Glutamatergic neuron (in vitro differentiated cells): ENCODE measurements at regions not wholly inside any gene's neighbourhood (a gene's known extent, or its start where the extent isn't known, plus 50 kb on each side); places are given as distances from the start of the nearest gene placed in this dataset.

Experiments
- DNase-seq: peaks from one replicate; pipeline ENCODE4 v3.0.0; 2022
- H3K27ac Mint-ChIP-seq: one replicate; pipeline ENCODE4 v1.8.0; 2020; ENCODE audit warnings: mild to moderate bottlenecking, mixed read lengths, inconsistent platforms; ENCODE audit not compliant: unreplicated experiment
- H3K27me3 Mint-ChIP-seq: one replicate; pipeline ENCODE4 v1.8.0; 2020; ENCODE audit warnings: mild to moderate bottlenecking, moderate library complexity, mixed read lengths, inconsistent platforms; ENCODE audit not compliant: unreplicated experiment
- H3K36me3 Mint-ChIP-seq: one replicate; pipeline ENCODE4 v1.8.0; 2020; ENCODE audit warnings: mild to moderate bottlenecking, mixed read lengths, inconsistent platforms; ENCODE audit not compliant: unreplicated experiment
- H3K4me1 Mint-ChIP-seq: one replicate; pipeline ENCODE4 v1.8.0; 2020; ENCODE audit warnings: mild to moderate bottlenecking, low read depth, mixed read lengths, inconsistent platforms; ENCODE audit not compliant: unreplicated experiment
- H3K4me3 Mint-ChIP-seq: one replicate; pipeline ENCODE4 v1.8.0; 2020; ENCODE audit warnings: mild to moderate bottlenecking, mixed read lengths, inconsistent platforms; ENCODE audit not compliant: unreplicated experiment
- H3K9me3 Mint-ChIP-seq: one replicate; pipeline ENCODE4 v1.8.0; 2020; ENCODE audit warnings: mild to moderate bottlenecking, moderate library complexity, mixed read lengths, inconsistent platforms; ENCODE audit not compliant: unreplicated experiment
- CTCF ChIP-seq: fragments of 200-600 bp; sonication (generic); IDR thresholded peaks from one replicate; pipeline ENCODE4 v1.5.0; 2021; ENCODE audit not compliant: partially characterized antibody, unreplicated experiment

- Mint-ChIP-seq H3K36me3 (no peaks in the 10 kb centered on the region), H3K4me1 (no peaks in the 10 kb centered on the region), H3K4me3 (no peak overlapping the region), H3K27me3 (no peaks in the 10 kb centered on the region), H3K9me3 (no peaks in the 10 kb centered on the region), H3K27ac (no peak overlapping the region)
- no peak for DNase-seq
- TF ChIP-seq CTCF, result no peak
Observed at GRCh38 chr1:80966266-80966665, 834.5 kb upstream of the ADGRL2 start.

GRCh38 chr1:80962564-80962963 lies 838.2 kb upstream of the ADGRL2 start:
- no peaks in the 10 kb centered on the region for H3K27me3 Mint-ChIP-seq
- no peak for TF ChIP-seq CTCF
- H3K27ac Mint-ChIP-seq, result no peak overlapping the region
- no peaks in the 10 kb centered on the region for H3K9me3 Mint-ChIP-seq
- no peaks in the 10 kb centered on the region for H3K36me3 Mint-ChIP-seq
- H3K4me3 Mint-ChIP-seq, result no peak overlapping the region
- H3K4me1 Mint-ChIP-seq, result no peaks in the 10 kb centered on the region
- DNase-seq, result no peak

GRCh38 chr1:80961464-80962190 lies 839.1 kb upstream of the ADGRL2 start:
- H3K27me3 Mint-ChIP-seq, result no peaks in the 10 kb centered on the region
- H3K4me1 Mint-ChIP-seq, result no peaks in the 10 kb centered on the region
- no peak overlapping the region for H3K4me3 Mint-ChIP-seq
- no peaks in the 10 kb centered on the region for H3K36me3 Mint-ChIP-seq
- H3K9me3 Mint-ChIP-seq, result no peaks in the 10 kb centered on the region
- TF ChIP-seq CTCF, result no peak
- DNase-seq, result no peak
- H3K27ac Mint-ChIP-seq, result no peak overlapping the region

- Mint-ChIP-seq H3K36me3 (peaks cover 7% of the 10 kb centered on the region), H3K27ac (no peak overlapping the region), H3K9me3 (peaks cover 2% of the 10 kb centered on the region), H3K27me3 (no peaks in the 10 kb centered on the region), H3K4me3 (no peak overlapping the region), H3K4me1 (no peaks in the 10 kb centered on the region)
- no peak for TF ChIP-seq CTCF
- no peak for DNase-seq
Observed at GRCh38 chr1:80933346-80933745, 867.4 kb upstream of the ADGRL2 start.

- H3K4me1 Mint-ChIP-seq, result no peaks in the 10 kb centered on the region
- no peak overlapping the region for H3K27ac Mint-ChIP-seq
- H3K4me3 Mint-ChIP-seq, result no peak overlapping the region
- no peak for DNase-seq
- peaks cover 7% of the 10 kb centered on the region for H3K36me3 Mint-ChIP-seq
- no peak for TF ChIP-seq CTCF
- peaks cover 2% of the 10 kb centered on the region for H3K9me3 Mint-ChIP-seq
- H3K27me3 Mint-ChIP-seq, result no peaks in the 10 kb centered on the region
Observed at GRCh38 chr1:80931178-80931577, 869.6 kb upstream of the ADGRL2 start.
